ENCODE measurements at regions not wholly inside any gene's neighbourhood (a gene's known extent, or its start where the extent isn't known, plus 50 kb on each side); places are given as distances from the start of the nearest gene placed in this dataset.

DNA sequence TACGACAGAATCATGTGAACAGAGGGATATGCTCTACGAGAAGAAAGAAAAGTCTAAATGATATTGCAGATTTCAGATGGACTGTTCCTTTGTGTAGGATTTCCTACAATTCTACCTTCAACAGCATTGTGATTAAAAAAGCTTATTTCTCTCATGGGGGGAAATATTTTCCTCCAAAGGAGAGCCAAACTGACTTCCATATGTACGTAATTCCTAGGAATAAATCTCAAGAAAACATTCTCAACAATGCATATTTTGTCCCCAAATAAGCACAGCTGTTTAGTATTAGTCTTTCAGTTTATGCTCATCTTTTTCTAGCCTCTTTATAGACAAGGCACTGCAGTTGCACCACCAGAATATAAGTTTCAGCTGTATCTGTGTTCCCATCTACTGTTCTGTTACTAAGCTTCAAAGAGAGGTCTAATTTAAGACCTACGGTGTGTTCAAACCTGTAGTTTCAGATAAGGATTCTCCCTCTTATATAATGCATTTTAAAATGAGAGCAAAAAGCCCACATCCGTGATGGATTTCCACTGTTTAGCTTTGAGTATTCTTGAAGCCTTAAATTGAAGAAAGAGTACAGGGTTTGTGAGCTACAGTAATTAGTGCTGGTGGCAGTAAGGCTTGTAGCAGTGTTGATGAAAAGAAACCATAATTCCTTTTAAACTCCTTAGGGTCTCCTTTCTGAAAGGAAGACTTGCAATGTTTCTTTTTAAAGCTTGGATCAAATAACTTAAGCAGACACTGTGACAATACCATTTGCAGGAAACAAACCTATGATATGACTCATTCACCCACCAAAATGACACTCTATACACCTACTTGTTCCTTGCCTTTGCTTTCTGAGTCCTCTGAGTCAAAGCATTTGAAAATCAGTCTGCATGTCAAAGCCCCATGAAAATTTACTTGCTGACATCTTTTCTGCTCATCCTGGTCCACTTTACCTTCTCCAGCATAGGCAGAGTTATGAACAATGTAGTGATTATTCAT is 754.1 kb downstream of the NOVA1 start:
- Histone ChIP-seq H3K27ac (replicated peaks) (no peak overlapping the region), H3K4me3 (replicated peaks; ENCODE audit: insufficient read depth, low read length) (no peak overlapping the region), H3K27me3 (ENCODE audit: insufficient read depth, poor library complexity, severe bottlenecking) (no peaks in the 10 kb centered on the region)
- DNase-seq (ENCODE audit: low read depth in 1 of 2, low spot score in 1 of 2), result no peak
- TF ChIP-seq GABPA (IDR thresholded peaks at IDR 0.05; ENCODE audit: low read depth) (no peak), POLR2AphosphoS5 (IDR thresholded peaks at IDR 0.05; ENCODE audit: low read depth) (no peak), CTCF (IDR thresholded peaks at IDR 0.05; ENCODE audit: insufficient read depth, low read length) (no peak), SPI1 (IDR thresholded peaks at IDR 0.05; ENCODE audit: borderline replicate concordance, low read depth) (no peak), REST (IDR thresholded peaks at IDR 0.05; ENCODE audit: insufficient replicate concordance, low read depth) (no peak)

GRCh38 chr14:25841226-25841625 is 756.6 kb downstream of the NOVA1 start:
- H3K27me3 ChIP-seq (ENCODE audit: insufficient read depth, poor library complexity, severe bottlenecking), result peaks cover 2% of the 10 kb centered on the region
- no peak for TF ChIP-seq GABPA (IDR thresholded peaks at IDR 0.05; ENCODE audit: low read depth)
- no peak for TF ChIP-seq REST (IDR thresholded peaks at IDR 0.05; ENCODE audit: insufficient replicate concordance, low read depth)
- DNase-seq (ENCODE audit: low read depth in 1 of 2, low spot score in 1 of 2), result no peak
- H3K27ac ChIP-seq (replicated peaks), result no peak overlapping the region
- no peak overlapping the region for H3K4me3 ChIP-seq (replicated peaks; ENCODE audit: insufficient read depth, low read length)

- TF ChIP-seq GABPA (IDR thresholded peaks at IDR 0.05; ENCODE audit: low read depth), result no peak
- TF ChIP-seq REST (IDR thresholded peaks at IDR 0.05; ENCODE audit: insufficient replicate concordance, low read depth), result no peak
- no peak for TF ChIP-seq POLR2AphosphoS5 (IDR thresholded peaks at IDR 0.05; ENCODE audit: low read depth)
- no peak for TF ChIP-seq SPI1 (IDR thresholded peaks at IDR 0.05; ENCODE audit: borderline replicate concordance, low read depth)
- TF ChIP-seq CTCF (IDR thresholded peaks at IDR 0.05; ENCODE audit: insufficient read depth, low read length), result no peak
- no peak overlapping the region for H3K27ac ChIP-seq (replicated peaks)
- no peak for DNase-seq (ENCODE audit: low read depth in 1 of 2, low spot score in 1 of 2)
- no peak overlapping the region for H3K4me3 ChIP-seq (replicated peaks; ENCODE audit: insufficient read depth, low read length)
- peaks cover 2% of the 10 kb centered on the region for H3K27me3 ChIP-seq (ENCODE audit: insufficient read depth, poor library complexity, severe bottlenecking)
Measured at GRCh38 chr14:25837551-25837965, 760.3 kb downstream of the NOVA1 start.
